ENCODE measurements at regions not wholly inside any gene's neighbourhood (a gene's known extent, or its start where the extent isn't known, plus 50 kb on each side); places are given as distances from the start of the nearest gene placed in this dataset.

DNA sequence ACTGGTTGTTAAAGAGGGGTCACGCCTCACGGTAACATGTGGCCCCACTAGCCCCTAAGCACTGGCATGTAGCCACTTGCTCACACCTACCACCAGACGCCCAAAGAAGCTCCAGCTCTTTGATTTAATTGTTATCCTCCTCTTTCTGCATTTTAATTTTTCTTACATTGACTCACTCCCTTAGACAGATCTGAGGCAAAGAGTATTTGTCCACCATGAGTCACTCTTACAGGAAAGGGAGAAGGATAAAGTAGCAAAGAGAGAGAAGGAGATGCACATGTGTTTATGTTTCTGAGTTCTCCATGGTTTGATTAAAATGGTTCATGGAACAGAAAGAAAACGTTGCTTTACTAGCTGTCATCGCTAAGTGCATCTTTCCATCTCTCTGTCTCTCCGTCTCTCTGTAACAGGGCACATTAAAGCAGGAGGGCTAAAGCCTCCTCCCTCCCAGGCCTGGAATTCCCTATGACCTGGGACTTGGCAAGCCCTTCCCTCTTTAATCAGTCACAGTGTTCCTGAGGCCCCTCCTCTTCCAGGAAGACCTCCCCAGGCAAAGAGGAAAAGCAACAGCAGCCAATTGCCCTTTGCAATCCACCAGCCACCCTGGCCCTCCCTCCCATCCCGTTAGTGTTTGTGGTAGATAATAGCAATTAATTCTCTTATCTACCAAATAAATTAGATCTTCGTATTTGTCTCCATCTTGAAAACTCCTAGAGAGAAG lies 112.8 kb upstream of the TSHZ2 start:
- DNase-seq: no peak

GRCh38 chr20:52852714-52853113 lies 119.4 kb upstream of the TSHZ2 start:
- no peak for DNase-seq

DNA sequence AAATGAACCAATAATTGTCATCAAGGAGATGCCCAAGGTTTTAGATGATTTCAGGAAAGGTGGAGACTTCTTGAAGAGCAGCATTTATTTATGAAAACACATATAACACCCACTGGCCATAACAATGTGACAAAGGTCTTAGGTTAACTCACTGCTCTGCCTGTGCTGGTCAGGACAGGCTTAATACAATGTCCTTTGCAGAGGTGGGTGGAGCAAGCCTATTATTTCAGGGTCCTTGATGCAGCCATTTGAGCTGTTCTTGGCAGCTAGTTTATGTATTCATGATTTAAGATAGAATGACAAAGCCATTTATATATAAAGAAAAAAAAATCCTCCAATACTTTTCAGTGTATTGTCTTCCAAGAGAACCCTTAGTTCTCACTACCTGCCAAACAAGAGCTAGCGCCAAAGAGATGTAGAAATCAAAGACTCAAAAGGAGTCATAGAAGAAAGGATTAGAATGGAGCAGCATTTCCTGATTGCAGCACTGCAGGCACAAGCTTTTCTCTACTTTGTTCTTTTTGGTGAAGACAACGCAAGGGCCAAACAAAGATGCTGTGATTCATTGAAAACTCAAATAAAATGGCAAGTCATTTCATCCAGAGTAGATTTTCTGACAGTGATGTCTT lies 124.3 kb upstream of the TSHZ2 start:
- DNase-seq: no peak

DNA sequence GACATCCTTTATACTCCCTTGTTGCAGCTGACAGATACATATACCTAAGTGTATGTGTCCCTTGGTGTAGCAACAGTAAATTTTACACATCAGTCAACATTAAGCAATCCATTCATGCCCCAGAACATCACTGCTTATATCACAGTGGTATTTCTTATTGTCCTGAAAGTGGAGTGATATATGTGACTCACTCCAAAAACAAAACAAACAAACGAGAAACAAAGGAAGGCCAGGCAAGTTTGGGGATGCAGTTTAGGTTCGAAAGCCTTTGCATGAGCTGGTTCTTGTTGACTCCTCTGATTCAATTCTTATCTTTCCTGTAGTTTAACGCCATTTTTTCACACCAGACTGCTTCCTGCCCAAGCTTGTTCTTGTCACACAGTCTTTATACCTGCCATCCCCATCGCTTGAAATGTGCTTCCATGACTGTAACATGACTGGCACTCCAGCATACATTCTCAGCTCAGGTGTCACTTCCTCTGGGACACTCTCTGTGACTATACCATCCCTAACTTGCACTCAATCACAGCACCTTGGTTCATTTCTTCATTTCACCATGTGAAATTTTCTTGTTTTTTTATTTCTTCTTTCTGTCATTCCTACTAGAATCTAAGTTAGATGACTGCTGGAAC lies 125.0 kb upstream of the TSHZ2 start:
- no peak for DNase-seq

DNA sequence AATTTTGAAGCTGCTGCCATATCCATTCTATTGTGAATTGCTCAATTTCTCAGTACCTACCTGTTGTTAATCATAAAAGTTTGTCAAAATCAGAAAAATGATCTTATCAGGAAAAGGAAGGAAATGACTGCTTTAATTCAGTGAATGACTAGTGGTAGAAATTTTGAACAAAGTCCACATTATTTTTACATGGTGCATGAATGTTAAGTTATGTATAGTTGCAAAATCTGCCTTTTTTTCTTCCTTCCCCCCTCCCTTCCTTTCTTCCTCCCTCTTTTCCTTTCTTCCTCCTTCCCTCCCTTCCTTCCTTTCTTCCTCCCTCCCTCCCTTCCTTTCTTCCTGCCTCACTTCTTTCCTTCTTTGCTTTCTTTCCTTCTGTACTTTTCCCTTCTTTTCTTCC lies 127.1 kb upstream of the TSHZ2 start:
- DNase-seq: no peak

DNA sequence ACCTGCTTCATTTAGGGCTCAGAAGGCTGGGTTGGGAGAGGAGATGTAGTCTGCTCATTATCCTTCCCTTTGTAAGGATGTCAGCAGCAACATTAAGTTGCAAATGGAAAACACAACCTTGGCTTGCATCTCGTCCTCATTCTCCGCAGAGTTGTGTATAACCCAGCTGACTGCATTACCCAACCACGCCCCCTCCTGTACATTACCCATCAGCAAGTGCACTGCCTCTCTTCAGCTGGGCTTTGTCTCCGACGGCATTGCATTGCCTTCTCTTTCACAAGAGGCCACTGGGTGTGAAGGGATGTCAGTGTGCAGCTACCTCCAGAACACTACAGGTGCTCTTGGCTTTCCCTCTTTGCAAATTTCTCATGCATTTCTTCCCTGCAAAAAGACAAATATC lies 128.7 kb upstream of the TSHZ2 start:
- DNase-seq: no peak

- no peak for DNase-seq
Observed at GRCh38 chr20:52841003-52841402, 131.2 kb upstream of the TSHZ2 start.

DNA sequence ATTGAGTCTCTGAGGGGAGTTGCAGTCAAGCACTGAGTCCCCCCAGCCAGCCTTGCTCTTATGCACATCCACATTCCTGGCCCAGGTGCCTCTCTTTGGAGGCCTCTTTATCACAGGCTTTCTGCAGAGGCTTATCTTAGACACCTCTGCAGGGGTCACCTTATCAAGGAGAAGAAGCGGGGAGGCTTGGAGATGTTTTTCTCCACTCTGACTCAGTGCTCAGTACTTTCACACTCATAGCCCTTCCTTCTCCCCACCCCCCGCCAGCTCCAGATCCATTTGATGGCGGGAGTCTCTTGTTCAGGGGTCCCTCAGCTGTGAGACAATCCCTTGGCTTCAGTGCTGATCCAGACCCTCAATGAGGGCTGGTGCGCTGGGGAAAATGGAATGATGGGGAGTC lies 132.1 kb upstream of the TSHZ2 start:
- no peak for DNase-seq

DNA sequence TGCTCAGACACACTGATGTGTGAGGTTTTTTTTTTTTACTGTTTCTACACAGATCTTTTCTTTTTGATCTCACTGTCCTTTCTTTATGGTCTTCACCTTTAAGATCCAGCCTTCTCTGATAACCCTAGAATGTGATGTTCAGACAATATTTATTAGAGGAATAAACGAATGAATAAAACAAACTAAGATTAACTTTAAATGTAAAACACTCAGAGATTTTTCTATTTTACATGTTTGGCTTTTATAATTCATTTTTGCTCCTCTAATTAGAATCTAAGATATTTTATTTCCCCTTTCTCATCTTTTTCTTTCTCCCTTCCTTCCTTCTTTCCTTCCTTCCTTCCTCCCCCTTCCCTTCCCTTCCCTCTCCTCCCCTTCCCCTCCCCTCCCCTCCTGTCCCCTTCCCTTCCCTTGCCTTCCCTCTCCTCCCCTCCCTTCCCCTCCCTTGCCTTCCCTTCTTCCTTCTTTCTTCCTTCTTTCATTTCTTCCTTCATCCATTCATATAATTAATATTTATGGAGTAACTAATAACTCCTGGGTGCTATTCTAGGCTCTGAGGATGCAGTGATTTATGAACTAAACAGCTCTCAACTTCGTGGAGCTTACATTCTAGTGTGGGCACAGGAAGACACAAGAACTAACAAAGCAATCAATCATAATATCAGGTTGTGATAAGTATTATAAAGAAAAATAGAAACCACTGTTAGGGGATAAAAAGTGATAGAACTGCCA lies 133.5 kb upstream of the TSHZ2 start:
- DNase-seq: no peak

- DNase-seq: no peak
Observed at GRCh38 chr20:52837378-52837777, 134.8 kb upstream of the TSHZ2 start.

DNA sequence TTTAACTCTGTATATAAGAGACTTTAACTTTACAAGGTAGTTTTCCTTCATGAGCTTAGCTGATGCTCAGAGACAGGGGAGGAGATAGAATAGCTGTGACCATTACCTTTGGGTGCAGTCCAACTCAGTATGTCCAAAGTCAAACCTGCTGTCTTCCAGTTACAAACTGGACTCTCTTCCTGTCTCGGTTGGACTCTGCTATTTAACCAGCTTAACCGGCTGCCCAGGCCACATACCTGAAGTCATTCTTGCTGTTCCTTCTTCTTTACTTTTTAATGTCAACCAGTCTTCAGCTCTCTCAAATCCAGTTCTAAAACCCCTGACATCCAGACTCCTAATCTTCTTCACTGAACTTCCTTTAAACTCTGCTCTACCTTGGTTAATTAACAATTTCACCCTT lies 138.3 kb upstream of the TSHZ2 start:
- no peak for DNase-seq

DNA sequence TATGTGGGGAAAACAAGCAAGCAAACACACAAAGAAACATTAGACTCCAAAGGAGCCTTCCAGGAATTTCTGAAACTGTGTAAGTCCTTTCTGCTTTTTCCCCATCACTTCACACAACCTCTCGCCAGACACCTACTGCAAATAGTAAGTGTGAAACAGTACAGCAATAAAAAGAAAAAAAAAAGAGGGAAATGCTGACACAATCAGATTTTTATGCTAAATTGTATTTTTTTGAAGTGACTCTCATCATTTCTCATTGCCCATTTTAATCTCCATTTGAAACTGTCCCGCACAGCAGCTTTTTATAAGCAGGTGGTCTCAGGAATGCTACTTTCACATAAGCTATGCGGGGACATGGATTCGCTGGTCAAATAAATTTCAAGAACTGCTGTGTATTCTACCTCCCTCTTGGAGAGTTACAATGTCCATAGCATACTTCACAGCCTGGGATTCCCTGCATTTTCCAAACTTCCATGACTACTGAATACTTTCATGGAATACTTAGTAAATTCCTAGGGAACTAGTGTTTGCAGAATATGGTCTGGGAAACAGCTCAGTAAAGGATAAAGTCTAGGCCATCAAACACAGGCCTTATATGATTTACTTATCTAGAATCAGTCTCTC lies 139.9 kb upstream of the TSHZ2 start:
- DNase-seq: no peak

DNA sequence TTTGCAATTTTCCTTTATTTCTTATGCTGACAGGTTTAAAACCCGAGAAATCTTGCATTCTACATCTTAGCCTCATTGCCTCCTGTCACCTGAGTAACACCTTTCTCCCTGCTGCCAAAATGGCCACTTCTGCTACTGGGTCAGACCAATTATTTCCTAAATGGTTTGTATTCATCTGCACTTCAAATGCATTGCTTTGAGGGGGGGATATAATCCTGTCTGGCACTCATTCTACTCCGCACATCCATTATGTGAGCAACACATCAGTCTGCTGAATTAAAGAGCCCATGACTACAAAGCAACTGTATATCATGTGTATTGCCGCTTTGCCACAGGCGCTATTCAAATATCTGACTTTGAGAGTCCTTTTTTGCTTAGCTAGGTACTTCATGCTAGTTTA lies 141.6 kb upstream of the TSHZ2 start:
- no peak for DNase-seq

DNA sequence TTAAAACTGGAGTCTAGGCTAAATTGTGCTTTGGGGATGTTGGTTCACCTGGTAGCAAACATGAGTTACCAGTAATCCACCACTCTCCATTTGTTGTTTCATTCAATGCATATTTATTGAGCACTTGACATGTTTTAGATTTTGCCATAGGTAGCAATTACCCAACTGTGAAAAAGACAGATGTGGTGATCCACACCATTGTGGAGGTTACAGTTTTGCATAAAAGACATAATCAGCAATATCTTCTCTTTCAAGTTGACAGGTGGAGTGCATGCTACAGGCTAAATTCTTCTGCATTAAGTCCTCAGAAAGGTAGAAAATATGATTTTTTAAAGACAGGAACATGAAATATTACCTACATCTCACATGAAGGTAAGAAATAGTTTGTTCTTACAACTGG lies 143.0 kb upstream of the TSHZ2 start:
- no peak for DNase-seq

DNA sequence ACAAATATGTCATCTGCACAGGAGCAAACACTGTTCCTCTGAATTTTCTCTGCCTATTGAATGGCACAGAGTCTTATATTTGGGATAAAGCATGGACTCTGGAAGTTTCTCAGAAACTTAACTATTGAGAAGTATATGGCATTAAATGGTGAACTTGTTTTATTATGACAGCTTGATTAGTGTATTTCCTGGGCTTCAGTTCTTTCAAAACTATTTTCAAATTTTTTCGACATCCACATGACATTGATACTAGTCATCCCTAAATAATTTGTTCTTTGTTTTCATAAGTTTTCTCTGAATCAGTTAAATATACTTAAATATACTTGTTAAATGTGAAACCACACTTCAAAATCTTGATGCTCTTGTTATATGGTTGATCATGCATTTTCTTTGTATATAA lies 144.0 kb upstream of the TSHZ2 start:
- DNase-seq: no peak

- no peak for DNase-seq
Observed at GRCh38 chr20:52826722-52827121, 145.4 kb upstream of the TSHZ2 start.

- no peak for DNase-seq
Observed at GRCh38 chr20:52826321-52826720, 145.8 kb upstream of the TSHZ2 start.

DNA sequence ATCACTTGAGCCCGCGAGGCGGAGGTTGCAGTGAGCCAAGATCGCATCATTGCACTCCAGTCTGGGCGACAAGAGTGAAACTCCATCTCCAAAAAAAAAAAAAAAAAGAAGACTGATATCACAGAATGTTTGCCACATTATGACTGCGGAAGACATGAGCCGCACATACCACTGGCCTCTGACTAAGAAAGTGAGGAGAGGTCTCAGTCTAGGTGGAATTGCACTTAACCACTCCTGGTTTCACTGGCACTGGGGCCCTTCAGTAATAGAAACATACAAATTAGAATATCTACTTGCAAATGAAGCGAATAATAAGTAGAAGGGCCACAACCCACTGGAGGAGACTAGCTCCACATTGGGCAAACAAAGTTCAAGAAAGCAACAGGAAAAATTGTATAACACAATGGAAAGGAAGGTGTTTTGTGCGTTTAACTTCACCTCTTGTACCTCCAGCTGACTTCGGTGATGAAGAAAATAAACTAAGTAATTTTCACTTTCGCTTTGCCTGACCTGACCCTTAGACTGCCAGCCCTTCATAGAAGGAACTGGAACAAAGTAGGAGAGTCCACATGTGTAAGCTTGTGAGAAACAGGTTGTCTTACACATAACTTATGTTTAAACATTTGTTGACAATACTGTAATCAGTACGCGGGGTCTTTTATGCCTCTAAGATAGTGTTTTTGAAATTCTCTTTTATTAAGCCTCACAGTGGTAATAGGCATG lies 147.5 kb upstream of the TSHZ2 start:
- no peak for DNase-seq

GRCh38 chr20:52823303-52823702 lies 148.9 kb upstream of the TSHZ2 start:
- DNase-seq: no peak

DNA sequence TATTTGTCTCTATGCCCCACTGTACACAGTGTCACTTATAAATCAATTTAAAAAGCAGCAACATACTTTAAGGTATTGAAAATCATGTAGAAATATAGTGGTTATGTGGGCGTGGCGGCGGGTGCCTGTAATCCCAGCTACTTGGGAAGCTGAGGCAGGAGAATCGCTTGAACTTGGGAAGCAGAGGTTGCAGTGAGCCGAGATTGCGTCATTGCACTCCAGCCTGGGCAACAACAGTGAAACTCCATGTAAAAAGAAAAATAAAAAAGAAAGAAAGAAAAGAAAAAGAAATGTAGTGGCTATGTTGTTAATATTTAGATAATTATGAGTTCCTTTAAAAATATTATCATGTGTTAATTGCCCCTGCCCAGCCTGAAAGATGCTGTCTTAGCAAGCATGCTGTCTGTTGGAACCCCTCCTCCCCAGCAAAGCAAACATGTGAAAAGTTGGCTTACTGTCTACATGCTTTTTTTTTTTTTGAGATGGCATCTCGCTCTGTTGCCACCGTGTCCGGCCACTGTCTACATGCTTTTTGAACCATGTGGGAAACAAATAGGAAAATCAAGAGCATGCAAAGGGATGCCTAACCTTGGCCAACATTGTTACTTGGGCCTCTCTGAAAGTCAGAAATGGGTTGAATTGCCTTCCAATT lies 151.4 kb upstream of the TSHZ2 start:
- DNase-seq: no peak

- no peak for DNase-seq
Observed at GRCh38 chr20:52818491-52818890, 153.7 kb upstream of the TSHZ2 start.

- DNase-seq: no peak
Observed at GRCh38 chr20:52817981-52818380, 154.2 kb upstream of the TSHZ2 start.
